Fibroblast of upper back skin (primary cell): ENCODE measurements at regions not wholly inside any gene's neighbourhood (a gene's known extent, or its start where the extent isn't known, plus 50 kb on each side); places are given as distances from the start of the nearest gene placed in this dataset.
"Not testable (repeated sequence)": the region's sequence is repeated elsewhere in the genome, so short reads cannot be mapped to it uniquely, and the experiment has no call there.

Experiments used
- DNase-seq: peaks from one replicate; pipeline ENCODE4 v3.0.0-alpha.2; 2013

GRCh38 chr2:224650815-224651439 is 65.2 kb downstream of the CCDC195 start:
- DNase-seq, result peak; percentile 56

GRCh38 chr2:224647684-224648083 is 62.5 kb upstream of the CUL3 start:
- DNase-seq, result not testable (repeated sequence)

GRCh38 chr2:224646242-224646846 is 61.2 kb upstream of the CUL3 start:
- peak; percentile 19 for DNase-seq

GRCh38 chr2:224645722-224646121 is 60.6 kb upstream of the CUL3 start:
- DNase-seq, result no peak

GRCh38 chr2:224640679-224641078 is 55.5 kb upstream of the CUL3 start:
- DNase-seq, result no peak

GRCh38 chr2:224638301-224638823 is 53.2 kb upstream of the CUL3 start:
- no peak for DNase-seq
